Choroid plexus epithelial cell (primary cell): ENCODE measurements at regions not wholly inside any gene's neighbourhood (a gene's known extent, or its start where the extent isn't known, plus 50 kb on each side); places are given as distances from the start of the nearest gene placed in this dataset.

ENCODE experiments used
- DNase-seq: peaks from one replicate; pipeline ENCODE4 v3.0.0-alpha.2; 2010; ENCODE audit warnings: low read depth
- H3K4me3 ChIP-seq: 2 replicates; pipeline ENCODE4 v1.5.1; 2011; ENCODE audit warnings: low read depth, mild to moderate bottlenecking, control low read depth, low read length, moderate library complexity
- CTCF ChIP-seq: conservative IDR thresholded peaks from 2 replicates; pipeline ENCODE4 v1.5.1; 2011; ENCODE audit warnings: low read depth, mild to moderate bottlenecking, control low read depth, inconsistent platforms, low read length, moderate library complexity

DNA sequence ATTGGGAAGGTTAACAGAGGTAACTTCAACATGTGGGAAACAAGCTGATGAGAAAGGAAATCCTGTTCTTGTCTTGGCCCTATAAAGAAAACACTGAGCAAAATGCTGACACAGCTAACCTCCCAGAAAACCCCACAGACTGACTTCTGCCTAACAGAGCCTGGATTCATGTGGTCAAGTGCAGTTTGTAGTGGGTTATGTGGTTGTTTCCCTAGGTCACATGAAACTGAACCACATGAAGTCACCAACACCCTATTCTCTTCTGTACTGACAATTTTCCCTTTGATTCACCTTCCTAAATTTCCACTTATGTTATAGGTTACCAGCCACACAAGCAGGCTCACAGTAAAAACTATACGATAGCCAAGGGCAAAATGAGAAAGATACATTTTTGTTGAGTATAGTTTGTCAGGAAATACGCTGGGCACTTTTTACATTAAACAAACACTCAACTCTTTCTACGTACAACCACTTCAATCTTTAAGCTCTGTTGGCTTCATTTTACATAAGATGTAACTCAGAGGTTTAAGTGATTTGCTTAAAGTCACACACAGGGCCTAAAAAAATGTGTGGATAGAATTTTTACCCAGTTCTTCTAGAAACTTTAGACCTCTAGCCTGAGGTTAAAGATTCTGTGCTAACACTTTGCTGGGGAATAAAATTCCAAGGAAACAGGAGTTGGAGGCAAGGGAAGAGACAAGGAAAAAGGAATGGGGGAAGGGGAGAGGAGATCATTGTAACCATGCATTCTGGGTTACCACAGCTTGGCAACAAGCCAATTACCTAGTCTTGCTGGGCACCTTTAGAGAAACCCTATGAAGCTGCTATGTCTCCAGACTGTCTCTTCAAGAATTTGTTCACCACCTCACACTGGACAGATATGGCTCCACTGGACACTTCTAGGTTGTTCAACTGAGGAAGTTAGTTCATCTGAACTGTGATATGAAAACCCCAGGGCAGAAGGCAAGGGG, 601.6 kb upstream of the USP24 start:
- no peak for TF ChIP-seq CTCF
- H3K4me3 ChIP-seq, result no peak overlapping the region
- DNase-seq, result peak; percentile 84

GRCh38 chr1:55815745-55816455, 600.7 kb upstream of the USP24 start:
- no peak overlapping the region for H3K4me3 ChIP-seq
- DNase-seq, result no peak
- no peak for TF ChIP-seq CTCF

DNA sequence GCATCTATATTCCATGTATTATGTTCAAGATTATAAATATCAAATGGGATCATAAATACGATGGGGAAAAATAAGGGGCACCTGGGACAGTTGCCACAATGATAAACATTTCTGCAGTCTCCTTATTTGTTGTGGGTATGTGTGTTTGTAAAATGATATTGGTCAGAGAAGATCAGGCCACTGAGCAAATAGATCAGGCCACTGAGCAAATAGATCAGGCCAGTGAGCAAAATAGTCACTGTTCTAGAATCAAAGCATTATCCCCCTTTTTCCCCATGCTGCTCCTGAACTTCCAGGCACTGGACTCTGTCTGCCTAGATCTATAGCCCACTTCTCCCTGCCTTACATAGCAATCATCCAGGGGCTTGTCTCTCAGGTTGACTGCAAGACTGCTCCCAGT, 599.8 kb upstream of the USP24 start:
- DNase-seq, result no peak
- no peak for TF ChIP-seq CTCF

DNA sequence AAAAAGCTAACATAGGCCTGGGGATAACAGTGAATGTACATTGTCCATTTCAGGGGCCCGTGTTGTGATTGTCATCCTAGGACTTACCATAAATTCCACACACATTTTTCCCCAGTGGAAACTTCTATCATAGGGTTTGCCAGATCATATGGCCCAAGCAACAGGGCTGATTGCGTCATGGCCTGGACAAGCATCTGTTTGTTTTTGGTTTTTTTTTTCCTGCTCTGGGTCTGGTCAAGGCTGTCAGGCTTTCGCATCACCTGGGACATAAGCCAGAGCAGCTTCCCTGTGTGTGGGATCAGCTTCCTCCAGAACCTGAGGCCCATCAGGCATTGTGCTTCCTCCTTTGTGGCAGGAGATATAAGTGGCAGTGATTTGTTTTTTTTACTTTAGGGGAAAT, 598.5 kb upstream of the USP24 start:
- TF ChIP-seq CTCF, result no peak
- no peak overlapping the region for H3K4me3 ChIP-seq
- peak; percentile 88 for DNase-seq

More for the DNA sequence above, 599.8 kb upstream of the USP24 start:
- no peak overlapping the region for H3K4me3 ChIP-seq

DNA sequence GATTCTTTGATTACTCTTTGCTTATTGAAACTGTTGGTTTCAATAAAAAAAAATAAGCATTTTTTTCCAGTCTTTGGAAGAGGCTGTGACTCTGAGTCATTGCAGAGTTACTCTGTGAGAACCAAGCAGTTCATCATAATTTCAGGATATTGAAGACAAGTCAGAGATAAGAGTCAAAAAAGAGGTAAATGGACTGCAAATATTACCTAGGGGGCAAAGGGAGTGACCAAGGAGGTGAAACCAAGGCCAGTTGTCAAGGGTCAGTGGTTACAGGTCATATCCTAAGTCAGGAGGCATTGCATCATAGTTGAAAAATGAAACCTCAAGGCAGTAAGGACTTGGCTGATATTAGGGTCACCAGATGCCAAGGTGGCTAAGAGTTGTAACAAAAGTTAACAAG, 597.1 kb upstream of the USP24 start:
- TF ChIP-seq CTCF, result no peak
- DNase-seq, result peak; percentile 43

DNA sequence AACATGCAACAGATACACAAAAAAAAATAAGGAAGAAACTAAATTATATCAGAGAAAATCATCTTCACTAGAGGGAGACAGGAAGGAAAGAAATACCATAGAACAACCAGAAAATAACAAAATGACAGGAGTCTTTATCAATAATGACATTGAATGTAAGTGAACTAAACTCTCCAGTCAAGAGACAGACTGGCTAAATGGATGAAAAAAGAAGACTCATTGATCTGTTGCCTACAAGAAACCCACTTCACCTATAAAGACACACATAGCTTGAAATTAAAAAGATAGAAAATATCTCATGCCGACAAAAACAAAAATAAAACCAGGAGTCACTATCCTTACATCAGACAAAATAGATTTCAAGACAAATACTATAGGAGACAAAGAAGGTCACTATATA, 593.1 kb upstream of the USP24 start:
- DNase-seq, result no peak
- no peak for TF ChIP-seq CTCF
- H3K4me3 ChIP-seq, result no peak overlapping the region

More for the DNA sequence above, 597.1 kb upstream of the USP24 start:
- H3K4me3 ChIP-seq, result no peak overlapping the region

GRCh38 chr1:55803429-55803828, 588.3 kb upstream of the USP24 start:
- H3K4me3 ChIP-seq, result no peak overlapping the region
- no peak for TF ChIP-seq CTCF
- DNase-seq, result no peak
